Activated B cell treated with CpG ODN at 0.5 μM for 24 hours (primary cell): ENCODE measurements at regions not wholly inside any gene's neighbourhood (a gene's known extent, or its start where the extent isn't known, plus 50 kb on each side); places are given as distances from the start of the nearest gene placed in this dataset.

ENCODE experiments used
- ATAC-seq: fragments of 200-7000 bp; cut with Tn5 transposase; one replicate; pipeline ENCODE4 v1.10.0; 2021; ENCODE audit warnings: low read depth, mild to moderate bottlenecking, moderate library complexity
- CTCF ChIA-PET: fragments of 350-600 bp; sonication (Branson Sonifier 250); formaldehyde crosslinking; loops from one replicate; lab custom pipeline; 2021; ENCODE audit warnings: antibody characterized with exemption; lab: Charles Lee
- POLR2A ChIA-PET: fragments of 350-600 bp; sonication (Branson Sonifier 250); formaldehyde crosslinking; loops from one replicate; lab custom pipeline; 2021; ENCODE audit warnings: antibody characterized with exemption; lab: Charles Lee
- DNase-seq: peaks from one replicate; pipeline ENCODE4 v3.0.0; 2022
- H3K27ac Mint-ChIP-seq: one replicate; pipeline ENCODE4 v1.8.0; 2020; ENCODE audit warnings: mixed read lengths
- H3K27me3 Mint-ChIP-seq: one replicate; pipeline ENCODE4 v1.8.0; 2021; ENCODE audit warnings: mixed read lengths
- H3K36me3 Mint-ChIP-seq: one replicate; pipeline ENCODE4 v1.8.0; 2021; ENCODE audit warnings: low read depth, mixed read lengths
- H3K4me1 Mint-ChIP-seq: one replicate; pipeline ENCODE4 v1.8.0; 2021; ENCODE audit warnings: mixed read lengths
- H3K4me3 Mint-ChIP-seq: one replicate; pipeline ENCODE4 v1.8.0; 2020; ENCODE audit warnings: mild to moderate bottlenecking, mixed read lengths
- H3K9me3 Mint-ChIP-seq: one replicate; pipeline ENCODE4 v1.8.0; 2020; ENCODE audit warnings: mixed read lengths
- CTCF ChIP-seq: fragments of 200-600 bp; IDR thresholded peaks from one replicate; pipeline ENCODE4 v1.8.0; 2022; ENCODE audit warnings: antibody characterized with exemption, mild to moderate bottlenecking
- intact Hi-C: fragments of 100-400 bp; cut with micrococcal nuclease; formaldehyde crosslinking; loops from one replicate; pipeline ENCODE4 v1.15.1; 2024

GRCh38 chr7:95180-95862, 97.0 kb upstream of the FAM20C start:
- Mint-ChIP-seq H3K9me3 (peaks cover 19% of the 10 kb centered on the region), H3K27ac (no peak overlapping the region), H3K27me3 (peaks cover 12% of the 10 kb centered on the region), H3K4me3 (no peak overlapping the region), H3K4me1 (peaks cover 4% of the 10 kb centered on the region), H3K36me3 (no peaks in the 10 kb centered on the region)
- ATAC-seq, result no peak
- DNase-seq, result no peak
- no peak for TF ChIP-seq CTCF
- intact Hi-C loops, result no loop called here
- ChIA-PET POLR2A (no interaction called here), CTCF (no interaction called here)

DNA sequence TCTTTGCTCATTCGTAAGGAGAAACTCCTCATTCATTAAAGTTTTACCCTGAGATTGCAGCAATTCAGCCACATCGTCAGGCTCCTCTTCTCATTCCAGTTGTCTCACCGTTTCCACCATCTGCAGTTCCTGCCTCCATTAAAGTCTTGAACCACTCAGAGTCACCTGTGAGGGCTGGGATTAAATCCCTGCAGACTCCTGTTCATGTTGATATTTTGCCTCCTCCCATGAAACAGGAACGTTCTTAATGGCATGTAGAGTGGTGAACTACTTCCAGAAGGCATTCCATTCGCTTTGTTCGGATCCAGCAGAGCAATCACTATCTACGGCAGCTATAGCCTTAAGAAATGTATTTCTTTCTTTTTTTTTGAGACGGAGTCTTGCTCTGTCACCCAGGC, 96.5 kb upstream of the FAM20C start:
- Mint-ChIP-seq H3K36me3 (no peaks in the 10 kb centered on the region), H3K9me3 (peaks cover 19% of the 10 kb centered on the region), H3K27ac (no peak overlapping the region), H3K4me1 (no peaks in the 10 kb centered on the region), H3K27me3 (peaks cover 12% of the 10 kb centered on the region), H3K4me3 (no peak overlapping the region)
- intact Hi-C loops, result no loop called here
- ATAC-seq (no peak), DNase-seq (no peak)
- ChIA-PET CTCF (no interaction called here), POLR2A (no interaction called here)
- TF ChIP-seq CTCF, result no peak

DNA sequence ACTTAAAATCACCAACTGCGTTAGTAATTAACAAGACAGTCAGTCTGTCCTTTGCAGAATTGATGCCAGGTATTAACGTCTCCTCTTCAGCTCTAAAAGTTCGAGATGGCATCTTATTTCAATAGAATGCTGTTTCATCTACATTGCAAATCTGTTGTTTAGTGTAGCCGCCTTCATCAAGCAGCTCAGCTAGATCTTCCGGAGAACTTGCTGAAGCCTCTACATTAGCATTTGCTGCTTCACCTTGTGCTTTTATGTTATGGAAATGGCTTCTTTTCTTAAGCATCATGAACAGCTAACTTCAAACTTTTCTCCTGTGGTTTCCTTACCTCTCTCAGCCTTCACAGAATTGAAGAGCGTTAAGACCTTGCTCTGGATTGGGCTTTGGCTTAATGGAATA, 95.5 kb upstream of the FAM20C start:
- no peak overlapping the region for H3K4me3 Mint-ChIP-seq
- no peak for TF ChIP-seq CTCF
- no peak for DNase-seq
- no peaks in the 10 kb centered on the region for H3K36me3 Mint-ChIP-seq
- no peak for ATAC-seq
- H3K4me1 Mint-ChIP-seq, result no peaks in the 10 kb centered on the region
- H3K27ac Mint-ChIP-seq, result no peak overlapping the region
- CTCF ChIA-PET, result no interaction called here
- POLR2A ChIA-PET, result no interaction called here
- peaks cover 19% of the 10 kb centered on the region for H3K9me3 Mint-ChIP-seq
- H3K27me3 Mint-ChIP-seq, result peaks cover 12% of the 10 kb centered on the region
- intact Hi-C loops, result no loop called here

- POLR2A ChIA-PET, result no interaction called here
- Mint-ChIP-seq H3K4me1 (no peaks in the 10 kb centered on the region), H3K27me3 (peaks cover 12% of the 10 kb centered on the region), H3K27ac (no peak overlapping the region), H3K4me3 (no peak overlapping the region), H3K36me3 (no peaks in the 10 kb centered on the region), H3K9me3 (peaks cover 19% of the 10 kb centered on the region)
- no peak for DNase-seq
- no peak for ATAC-seq
- intact Hi-C loops, result no loop called here
- CTCF ChIA-PET, result no interaction called here
- TF ChIP-seq CTCF, result no peak
Observed at GRCh38 chr7:97310-97841, 95.0 kb upstream of the FAM20C start.

DNA sequence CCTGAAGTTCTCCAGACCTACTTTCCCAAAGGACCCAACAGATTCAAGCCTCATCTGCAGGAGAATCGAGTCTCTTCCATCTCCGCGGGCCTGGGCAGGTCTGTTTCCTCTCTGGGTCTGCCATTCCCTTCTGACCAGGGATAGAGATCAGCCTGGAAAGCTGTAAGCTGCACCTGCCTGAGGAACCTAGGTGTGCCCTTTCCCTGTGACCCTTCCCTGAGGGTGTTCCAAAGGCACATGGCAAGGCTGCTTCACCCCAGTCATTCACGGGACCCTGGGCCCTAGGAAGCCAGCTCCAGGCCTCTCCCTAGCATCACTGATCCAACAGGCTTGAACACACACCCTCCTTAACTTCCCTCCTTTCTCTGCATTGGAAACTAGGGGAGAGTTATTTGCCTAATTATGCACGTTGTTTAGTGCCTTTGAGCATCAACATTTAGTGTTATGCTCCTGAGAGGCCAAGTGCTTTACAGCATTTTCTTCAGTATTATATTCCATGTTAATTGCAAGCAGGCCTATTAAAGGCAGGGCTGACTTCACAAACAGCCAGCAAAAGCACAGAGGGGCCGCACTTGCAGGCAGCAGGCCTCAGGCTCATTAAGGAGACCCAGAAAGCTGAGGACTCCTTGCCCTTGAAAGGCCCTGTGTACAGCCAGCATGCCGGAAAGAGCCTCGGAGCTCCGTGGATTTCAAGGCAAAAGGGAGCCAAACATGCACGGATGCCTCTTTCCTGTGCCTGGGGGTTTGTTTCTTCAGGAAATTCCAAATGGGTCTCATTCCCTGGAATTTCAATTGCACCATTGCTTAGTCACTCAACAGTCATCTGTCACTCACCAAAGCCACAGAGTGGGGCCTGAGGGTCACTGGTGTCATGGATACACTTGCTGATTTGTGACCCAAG, 91.0 kb upstream of the FAM20C start:
- no peak overlapping the region for H3K4me3 Mint-ChIP-seq
- peaks cover 8% of the 10 kb centered on the region for H3K27me3 Mint-ChIP-seq
- intact Hi-C loops, result no loop called here
- no peaks in the 10 kb centered on the region for H3K36me3 Mint-ChIP-seq
- no peak for TF ChIP-seq CTCF
- no peak for DNase-seq
- ChIA-PET POLR2A (no interaction called here), CTCF (no interaction called here)
- peaks cover 22% of the 10 kb centered on the region for H3K9me3 Mint-ChIP-seq
- ATAC-seq, result no peak
- no peak overlapping the region for H3K27ac Mint-ChIP-seq
- no peaks in the 10 kb centered on the region for H3K4me1 Mint-ChIP-seq
